ENCODE measurements at regions not wholly inside any gene's neighbourhood (a gene's known extent, or its start where the extent isn't known, plus 50 kb on each side); places are given as distances from the start of the nearest gene placed in this dataset.

DNA sequence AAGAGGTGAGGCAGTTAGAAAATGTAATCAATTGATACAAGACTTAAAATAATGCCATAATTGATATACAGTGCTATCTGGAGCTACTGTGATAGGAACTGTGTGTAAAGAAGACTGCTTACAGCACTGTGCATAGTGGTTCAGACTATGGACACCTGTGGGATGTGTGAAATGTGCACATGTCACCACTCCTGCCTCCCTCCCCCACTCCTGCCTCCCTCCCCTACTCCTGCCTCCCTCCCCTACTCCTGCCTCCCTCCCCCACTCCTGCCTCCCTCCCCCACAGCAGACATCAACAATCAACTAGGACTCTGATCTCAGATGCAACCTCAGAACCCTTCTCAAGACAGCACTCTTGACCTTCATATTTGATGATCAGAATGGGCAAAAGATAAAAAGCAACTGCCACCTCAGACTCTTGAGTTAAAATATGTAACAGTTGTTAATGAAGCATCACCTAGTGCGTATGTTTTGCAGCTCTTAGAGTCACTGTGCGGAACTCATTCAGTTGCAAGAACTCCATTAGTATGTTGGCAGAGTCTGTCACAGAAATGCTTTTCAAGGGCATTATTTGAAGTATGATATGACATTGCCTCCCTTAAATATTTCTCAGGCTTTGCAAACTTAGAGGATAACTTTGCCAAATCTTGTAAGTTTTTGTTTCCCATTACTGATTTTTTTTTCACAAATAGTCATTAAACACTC lies 255.2 kb upstream of the DDHD1 start:
- TF ChIP-seq, protein P1, sequence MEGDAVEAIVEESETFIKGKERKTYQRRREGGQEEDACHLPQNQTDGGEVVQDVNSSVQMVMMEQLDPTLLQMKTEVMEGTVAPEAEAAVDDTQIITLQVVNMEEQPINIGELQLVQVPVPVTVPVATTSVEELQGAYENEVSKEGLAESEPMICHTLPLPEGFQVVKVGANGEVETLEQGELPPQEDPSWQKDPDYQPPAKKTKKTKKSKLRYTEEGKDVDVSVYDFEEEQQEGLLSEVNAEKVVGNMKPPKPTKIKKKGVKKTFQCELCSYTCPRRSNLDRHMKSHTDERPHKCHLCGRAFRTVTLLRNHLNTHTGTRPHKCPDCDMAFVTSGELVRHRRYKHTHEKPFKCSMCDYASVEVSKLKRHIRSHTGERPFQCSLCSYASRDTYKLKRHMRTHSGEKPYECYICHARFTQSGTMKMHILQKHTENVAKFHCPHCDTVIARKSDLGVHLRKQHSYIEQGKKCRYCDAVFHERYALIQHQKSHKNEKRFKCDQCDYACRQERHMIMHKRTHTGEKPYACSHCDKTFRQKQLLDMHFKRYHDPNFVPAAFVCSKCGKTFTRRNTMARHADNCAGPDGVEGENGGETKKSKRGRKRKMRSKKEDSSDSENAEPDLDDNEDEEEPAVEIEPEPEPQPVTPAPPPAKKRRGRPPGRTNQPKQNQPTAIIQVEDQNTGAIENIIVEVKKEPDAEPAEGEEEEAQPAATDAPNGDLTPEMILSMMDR (IDR thresholded peaks at IDR 0.05) = no peak
- no peak for TF ChIP-seq POLR2A (IDR thresholded peaks at IDR 0.05)

Measured in ovary (tissue), 3 donors.